NCI-H69 (cell line): ENCODE measurements at regions not wholly inside any gene's neighbourhood (a gene's known extent, or its start where the extent isn't known, plus 50 kb on each side); places are given as distances from the start of the nearest gene placed in this dataset.

ENCODE experiments used
- DNase-seq: peaks from one replicate; lab custom pipeline; 2025; lab: John Stamatoyannopoulos, UW

- DNase-seq: no peak
These were observed 352.6 kb upstream of the SGCD start for GRCh38 chr5:155974369-155974768.

GRCh38 chr5:155978850-155979249 is 348.1 kb upstream of the SGCD start:
- DNase-seq: peak; percentile 82

DNA sequence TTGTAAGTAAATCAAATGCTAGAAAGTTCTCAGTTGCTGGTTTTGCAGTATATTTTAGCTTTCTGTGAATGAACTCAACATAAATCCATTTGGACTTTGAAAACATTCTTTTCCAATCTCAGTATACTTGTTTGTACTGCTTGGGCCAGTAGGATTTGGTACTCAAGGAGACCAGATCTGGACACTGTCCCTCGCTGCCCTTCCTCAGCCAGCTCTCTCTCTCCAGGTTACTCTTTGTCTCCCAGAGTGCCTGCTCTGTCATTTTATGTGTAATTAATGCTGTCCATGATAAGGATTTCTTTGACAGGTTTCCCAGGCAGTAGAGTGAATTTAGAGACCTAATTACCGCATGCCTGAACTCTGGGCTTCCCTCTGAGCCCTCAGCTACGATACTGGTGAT is 344.6 kb upstream of the SGCD start:
- DNase-seq: no peak

DNA sequence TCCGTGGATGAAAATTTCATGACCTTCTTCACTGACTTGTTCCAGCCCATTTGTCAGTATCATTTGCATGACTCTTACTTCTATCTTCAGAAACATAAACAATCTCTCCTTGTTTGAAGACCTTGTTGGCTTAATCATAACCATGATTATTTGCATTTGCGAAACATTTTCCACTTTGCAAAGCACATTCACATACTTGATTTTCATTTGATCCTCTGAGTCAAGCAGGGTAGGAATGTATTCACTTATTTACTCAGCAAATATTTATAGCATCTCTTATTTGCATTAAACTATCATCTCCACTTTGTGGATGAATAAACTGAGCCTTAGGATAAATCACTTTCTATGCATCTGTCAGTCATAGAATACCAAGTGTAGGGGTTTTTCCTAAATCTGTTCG is 343.0 kb upstream of the SGCD start:
- DNase-seq: no peak

DNA sequence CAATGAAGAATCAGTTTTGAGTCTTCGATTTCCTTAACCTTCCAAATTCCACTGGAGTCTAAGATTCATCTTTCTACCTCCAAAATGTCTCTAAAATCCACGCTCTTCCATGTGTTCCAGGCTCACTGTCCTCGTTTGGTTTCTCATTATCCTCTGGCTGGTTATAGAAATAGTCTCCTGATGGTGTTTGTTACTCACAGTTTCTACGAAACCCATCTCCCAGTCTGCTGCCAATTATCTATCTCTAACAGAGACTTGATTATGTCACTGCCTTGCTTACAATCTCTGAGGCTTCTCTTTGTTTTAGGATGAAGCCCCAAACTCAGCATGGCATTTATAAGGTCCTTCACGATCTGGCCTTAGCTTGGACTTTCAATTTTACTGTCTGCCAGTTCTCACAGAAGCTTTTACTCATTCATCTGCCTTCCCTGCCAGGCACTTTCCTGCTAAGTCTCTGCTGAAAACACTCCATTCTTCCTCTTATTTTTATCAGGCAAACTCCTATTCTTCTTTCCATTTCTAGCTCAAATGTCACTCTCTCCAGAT is 339.6 kb upstream of the SGCD start:
- DNase-seq: no peak

DNA sequence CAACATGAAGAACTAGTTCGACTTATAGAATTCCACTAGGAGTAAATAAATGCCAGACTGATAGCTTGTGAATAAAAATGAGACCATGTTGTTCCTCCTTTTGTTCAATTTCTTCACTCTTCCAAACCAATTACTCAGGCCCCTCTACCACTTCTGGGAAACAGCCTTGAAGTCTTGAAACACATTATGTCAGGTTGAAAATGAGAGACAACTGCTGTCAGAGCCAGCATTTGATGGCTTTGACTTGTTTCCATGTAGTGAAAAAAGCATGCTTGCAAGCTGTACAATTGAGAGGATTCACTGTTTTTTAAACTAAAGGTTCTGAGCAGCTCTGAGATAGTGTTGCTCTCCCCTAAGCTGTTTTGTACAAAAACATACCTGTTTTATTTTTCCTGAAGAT is 337.1 kb upstream of the SGCD start:
- DNase-seq: no peak

- DNase-seq: no peak
These were observed 330.8 kb upstream of the SGCD start for GRCh38 chr5:155996123-155996522.

GRCh38 chr5:155998257-155998656 is 328.7 kb upstream of the SGCD start:
- DNase-seq: no peak

DNA sequence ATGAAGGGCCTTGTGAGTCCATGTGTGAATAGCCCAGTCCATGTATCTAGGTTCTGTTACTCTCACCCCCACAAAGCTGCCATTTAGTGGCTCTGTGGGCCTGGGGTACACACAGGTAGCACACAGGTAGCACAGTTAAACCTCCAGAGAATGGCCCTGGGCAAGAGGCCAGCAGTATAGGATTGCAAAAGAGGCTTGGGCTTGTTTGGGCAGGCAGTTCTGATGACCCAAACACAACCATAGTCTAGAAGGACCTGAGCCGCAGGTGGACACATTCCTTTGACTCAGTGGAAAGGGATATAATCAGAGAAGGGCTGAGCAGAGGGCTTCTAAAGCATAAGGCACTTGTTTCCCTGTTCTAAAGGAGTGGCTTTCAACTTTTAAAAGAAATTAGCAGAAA is 326.8 kb upstream of the SGCD start:
- peak; percentile 48 for DNase-seq

GRCh38 chr5:156004754-156005153 is 322.2 kb upstream of the SGCD start:
- no peak for DNase-seq

GRCh38 chr5:156006026-156006647 is 320.8 kb upstream of the SGCD start:
- DNase-seq: no peak

DNA sequence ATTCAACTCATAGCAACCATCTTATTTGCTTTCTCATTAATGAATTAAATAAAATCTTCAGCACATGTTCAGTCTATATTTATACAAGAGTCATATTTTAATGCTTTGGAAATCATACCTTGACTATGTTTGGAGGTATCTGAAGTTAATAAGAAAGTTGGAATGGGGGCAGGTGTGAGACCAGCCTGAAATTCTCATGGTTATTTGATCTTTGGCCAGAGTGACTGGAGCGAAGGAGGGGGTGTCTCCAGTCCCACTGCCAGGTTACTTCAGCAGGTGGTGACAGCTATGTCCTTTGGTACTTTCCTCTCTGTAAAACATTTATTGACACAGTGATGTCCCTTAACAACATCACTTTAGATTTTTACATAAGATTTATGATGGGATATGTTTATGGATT is 318.1 kb upstream of the SGCD start:
- no peak for DNase-seq

GRCh38 chr5:156009583-156009982 is 317.4 kb upstream of the SGCD start:
- DNase-seq: no peak

DNA sequence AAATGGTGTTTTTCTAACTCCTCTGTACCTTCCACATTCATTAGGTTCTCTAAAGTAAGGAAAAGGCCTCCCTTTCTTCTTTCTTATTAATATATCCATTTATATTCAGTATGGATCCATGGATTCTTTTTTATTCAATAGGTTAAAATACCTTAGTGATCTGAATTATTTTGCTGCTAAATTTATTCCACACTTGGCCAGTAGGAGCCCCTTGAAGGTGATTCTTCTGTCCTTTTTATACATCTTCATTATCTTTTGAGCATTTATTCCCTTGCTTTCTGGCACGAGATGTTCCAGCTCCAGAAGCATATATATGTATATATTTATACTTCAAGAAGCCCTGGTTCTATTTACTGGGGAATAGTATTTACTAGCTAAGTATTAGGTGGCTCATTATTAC is 311.8 kb upstream of the SGCD start:
- DNase-seq: no peak

DNA sequence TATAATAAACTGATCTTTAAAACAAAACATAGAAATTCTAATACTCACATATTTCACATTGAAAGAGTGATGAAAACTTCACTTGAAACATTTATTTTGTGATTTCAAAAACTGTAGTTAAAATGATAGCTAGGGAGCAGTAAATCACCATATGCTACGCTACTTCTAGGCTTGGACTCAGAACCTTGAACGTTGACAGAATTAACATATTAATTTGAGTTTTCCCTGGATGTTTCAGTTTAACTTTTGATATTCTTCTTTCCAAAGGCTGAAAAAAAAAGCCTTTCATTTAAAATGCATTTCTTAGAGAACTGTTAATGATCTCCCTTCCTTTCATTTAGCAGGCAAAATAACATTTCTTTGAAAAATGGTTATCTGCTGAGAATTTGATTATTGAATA is 307.8 kb upstream of the SGCD start:
- DNase-seq: no peak

GRCh38 chr5:156019571-156020180 is 307.3 kb upstream of the SGCD start:
- no peak for DNase-seq

DNA sequence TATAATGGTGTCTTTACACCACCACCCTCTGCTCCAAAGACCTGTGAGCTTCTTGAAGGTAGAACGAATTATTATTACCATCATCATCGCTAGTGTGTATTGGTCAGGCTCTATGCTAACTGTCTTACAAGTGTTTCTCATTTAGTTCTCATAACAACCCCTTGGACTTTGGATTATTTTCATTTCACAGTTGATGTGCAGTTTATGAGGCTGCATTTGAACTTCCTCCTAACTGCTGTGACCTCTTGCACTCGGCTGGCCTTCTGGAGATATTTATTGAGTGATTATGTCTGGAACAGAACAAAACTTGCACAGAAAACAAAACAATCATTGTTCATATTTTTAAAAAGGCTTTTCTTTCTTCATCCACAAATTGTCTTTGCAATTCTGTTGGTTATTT is 306.3 kb upstream of the SGCD start:
- DNase-seq: no peak

GRCh38 chr5:156021866-156022265 is 305.1 kb upstream of the SGCD start:
- no peak for DNase-seq

DNA sequence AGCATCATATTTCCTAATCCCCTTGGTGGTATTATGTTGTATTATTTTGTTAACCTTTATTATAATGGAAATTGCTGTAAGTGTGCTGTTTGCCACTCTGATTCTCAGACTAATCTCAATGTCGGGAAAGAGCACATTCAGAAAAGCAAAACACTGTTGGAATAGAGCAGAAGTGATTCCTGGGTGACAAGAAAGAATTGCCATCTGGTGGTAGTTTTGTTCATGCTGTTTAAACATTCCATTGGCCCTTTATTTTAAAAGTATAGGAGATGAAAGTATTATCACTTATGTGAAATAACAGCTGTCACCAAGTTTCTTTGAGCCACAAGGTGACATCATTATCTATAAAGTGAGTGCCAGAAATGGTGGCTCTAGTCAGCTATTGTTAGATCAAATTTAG is 301.3 kb upstream of the SGCD start:
- peak; percentile 19 for DNase-seq

- DNase-seq: no peak
These were observed 295.8 kb upstream of the SGCD start for GRCh38 chr5:156031181-156031580.

DNA sequence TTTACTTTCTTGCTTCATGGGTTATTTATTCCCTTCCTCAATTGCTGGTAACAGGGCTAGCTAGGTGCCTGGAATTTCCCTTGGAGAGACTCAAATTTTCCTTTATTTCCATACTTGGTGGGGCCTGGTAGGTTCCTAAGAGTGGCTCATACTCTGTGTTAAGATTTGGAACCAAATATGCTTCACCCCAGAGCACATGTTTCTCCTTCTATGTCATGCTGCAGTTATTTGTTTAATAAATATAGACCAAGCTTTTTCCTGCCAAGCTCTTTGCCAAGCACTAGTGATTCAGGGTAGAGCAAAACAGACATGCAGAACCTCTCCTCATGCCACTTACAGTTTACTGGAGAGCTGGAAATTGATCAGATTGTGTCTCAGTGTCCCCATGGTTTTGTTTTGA is 290.3 kb upstream of the SGCD start:
- DNase-seq: no peak

DNA sequence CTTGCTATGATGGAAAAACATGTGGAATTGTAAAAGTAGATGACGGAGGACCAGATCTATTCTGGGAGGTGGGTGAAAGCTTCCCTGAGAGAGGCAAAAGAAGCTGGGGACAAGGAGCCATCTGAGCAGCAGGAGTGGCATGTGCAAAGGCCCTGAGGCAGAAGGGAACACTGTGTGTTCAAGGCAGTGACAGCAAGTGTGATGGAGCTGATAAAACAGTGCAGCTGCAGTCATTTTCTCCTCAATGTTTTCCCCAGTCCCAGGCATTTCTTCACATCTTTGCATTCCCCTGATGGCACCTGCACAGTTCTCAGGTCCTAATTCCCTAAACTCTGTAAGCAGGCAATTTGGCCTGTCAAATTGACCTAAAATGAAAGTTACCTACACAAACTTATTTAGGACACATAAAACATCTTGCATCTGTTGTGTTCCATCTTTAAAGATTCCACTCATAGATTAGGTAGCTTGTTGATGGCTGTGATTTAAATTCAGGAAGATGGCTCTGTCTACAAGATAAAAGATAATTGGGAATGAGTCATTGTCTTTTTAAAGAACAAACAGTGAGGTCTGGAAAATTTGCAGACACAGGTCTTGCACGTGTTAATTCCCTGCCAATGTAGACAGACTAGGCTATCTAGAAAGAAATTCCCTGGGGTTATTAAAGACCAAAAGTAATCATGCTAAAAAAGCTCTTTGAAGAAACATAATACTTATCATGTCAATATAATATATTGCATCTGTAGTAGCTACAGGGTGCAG is 289.6 kb upstream of the SGCD start:
- DNase-seq: peak; percentile 95

DNA sequence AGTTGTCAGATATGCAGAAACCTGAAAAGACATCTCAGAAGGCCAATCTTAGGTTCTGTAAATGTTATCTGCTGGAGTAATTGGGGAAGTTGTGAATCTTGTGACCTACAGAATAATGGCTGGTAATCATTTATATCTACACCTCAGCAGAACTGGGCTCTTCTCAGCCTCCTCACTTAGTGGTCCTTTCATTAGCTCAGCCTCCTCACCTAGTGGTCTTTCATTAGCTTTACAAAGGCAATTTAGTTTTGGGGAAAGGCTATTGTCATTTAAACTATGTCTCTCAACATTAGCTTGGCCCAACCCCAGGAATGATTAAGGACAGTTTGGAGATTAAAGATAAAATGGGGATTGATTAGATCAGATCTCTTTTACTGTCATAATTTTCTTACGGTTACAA is 284.2 kb upstream of the SGCD start:
- DNase-seq: no peak
